Chondrocyte (in vitro differentiated cells): ENCODE measurements at regions not wholly inside any gene's neighbourhood (a gene's known extent, or its start where the extent isn't known, plus 50 kb on each side); places are given as distances from the start of the nearest gene placed in this dataset.

ENCODE experiments used
- DNase-seq: peaks from one replicate; pipeline ENCODE4 v3.0.0; 2021; ENCODE audit warnings: mixed read lengths, low spot score
- H3K27ac Mint-ChIP-seq: one replicate; pipeline ENCODE4 v1.8.0; 2021; ENCODE audit warnings: mild to moderate bottlenecking, moderate library complexity, mixed read lengths; ENCODE audit not compliant: unreplicated experiment
- H3K27me3 Mint-ChIP-seq: 2 replicates; pipeline ENCODE4 v1.8.0; 2021; ENCODE audit warnings: low read depth, mixed read lengths
- H3K36me3 Mint-ChIP-seq: 2 replicates; pipeline ENCODE4 v1.8.0; 2021; ENCODE audit warnings: low read depth, mixed read lengths
- H3K4me1 Mint-ChIP-seq: 2 replicates; pipeline ENCODE4 v1.8.0; 2021; ENCODE audit warnings: low read depth, mild to moderate bottlenecking, mixed read lengths
- H3K4me3 Mint-ChIP-seq: one replicate; pipeline ENCODE4 v1.8.0; 2021; ENCODE audit warnings: mild to moderate bottlenecking, moderate library complexity, mixed read lengths; ENCODE audit not compliant: unreplicated experiment
- H3K9me3 Mint-ChIP-seq: 2 replicates; pipeline ENCODE4 v1.8.0; 2021; ENCODE audit warnings: low read depth, mixed read lengths
- CTCF ChIP-seq: fragments of 200-600 bp; sonication (generic); IDR thresholded peaks from 2 replicates; pipeline ENCODE4 v1.5.0; 2021; ENCODE audit warnings: antibody characterized with exemption, mild to moderate bottlenecking, moderate library complexity

- Mint-ChIP-seq H3K4me3 (no peak overlapping the region), H3K36me3 (no peaks in the 10 kb centered on the region), H3K27ac (no peak overlapping the region), H3K27me3 (no peaks in the 10 kb centered on the region), H3K4me1 (peaks cover 23% of the 10 kb centered on the region), H3K9me3 (no peaks in the 10 kb centered on the region)
- no peak for TF ChIP-seq CTCF
- no peak for DNase-seq
Measured at GRCh38 chr5:126335886-126336285, 87.3 kb upstream of the GRAMD2B start.

GRCh38 chr5:126338635-126339034 lies 84.6 kb upstream of the GRAMD2B start:
- Mint-ChIP-seq H3K27ac (no peak overlapping the region), H3K36me3 (no peaks in the 10 kb centered on the region), H3K27me3 (no peaks in the 10 kb centered on the region), H3K9me3 (no peaks in the 10 kb centered on the region), H3K4me1 (peaks cover 27% of the 10 kb centered on the region), H3K4me3 (no peak overlapping the region)
- DNase-seq, result no peak
- TF ChIP-seq CTCF, result no peak

DNA sequence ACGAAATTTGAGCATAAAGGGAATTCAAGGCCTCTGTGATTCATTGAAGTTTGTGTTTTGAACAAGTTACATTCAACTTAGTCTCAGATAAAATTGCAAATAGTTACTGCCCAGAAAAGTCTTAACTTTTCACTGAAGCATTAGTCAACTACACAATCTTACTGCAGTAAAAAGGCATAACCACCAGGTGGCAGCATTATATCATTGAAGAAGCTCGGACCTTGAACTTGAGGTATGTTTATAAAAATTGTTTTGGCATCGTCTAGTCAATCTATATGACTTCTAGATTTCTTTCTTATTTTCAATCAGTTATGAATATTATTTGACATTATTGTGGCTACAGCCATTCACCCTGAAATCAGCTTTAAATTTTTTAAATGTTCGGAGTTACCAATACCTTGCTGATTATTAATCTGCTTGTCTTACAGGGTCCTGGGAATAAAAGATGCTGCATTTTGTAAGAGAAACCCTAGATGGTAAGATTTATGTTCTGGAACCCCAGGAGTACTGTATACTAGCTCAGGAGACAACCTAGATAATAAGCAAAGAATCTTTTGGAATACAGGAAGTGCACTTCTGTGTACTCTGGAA lies 83.9 kb upstream of the GRAMD2B start:
- H3K4me1 Mint-ChIP-seq, result peaks cover 27% of the 10 kb centered on the region

DNA sequence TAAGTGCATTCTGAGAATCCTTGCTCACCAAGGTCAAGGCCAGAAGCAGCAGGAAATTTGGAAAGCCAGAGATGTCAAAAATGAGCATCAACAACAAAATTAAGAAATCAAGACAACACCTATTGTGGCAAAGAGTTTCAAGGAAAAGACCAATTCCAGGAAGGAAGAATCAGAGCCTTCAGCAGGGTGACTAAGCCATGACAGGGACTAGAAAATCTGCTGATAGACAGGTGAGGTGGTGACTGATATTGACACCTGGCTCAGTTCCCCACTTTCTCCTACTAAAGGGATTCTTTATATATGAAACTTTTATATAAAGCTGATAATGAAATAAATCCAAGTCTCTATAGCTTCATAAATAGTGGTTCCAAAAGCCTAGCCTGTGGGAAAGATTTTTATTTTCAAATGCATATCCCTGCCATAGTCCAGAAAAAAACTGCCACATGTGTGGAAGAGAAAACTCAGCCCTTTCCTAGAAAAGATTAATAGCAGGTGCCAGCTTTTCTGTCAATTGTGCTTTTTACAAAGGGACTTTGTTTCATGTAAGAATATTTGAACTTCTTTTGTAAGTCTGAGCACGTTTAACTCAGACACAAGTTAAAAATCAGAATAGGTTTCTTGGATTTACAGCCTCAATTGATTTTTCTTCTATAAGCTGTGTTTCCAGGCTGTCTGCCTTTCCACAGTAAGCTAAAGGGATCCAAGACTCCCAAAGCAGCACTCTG lies 81.1 kb upstream of the GRAMD2B start:
- no peaks in the 10 kb centered on the region for H3K36me3 Mint-ChIP-seq
- peaks cover 16% of the 10 kb centered on the region for H3K4me1 Mint-ChIP-seq
- no peak for DNase-seq
- no peaks in the 10 kb centered on the region for H3K9me3 Mint-ChIP-seq
- H3K4me3 Mint-ChIP-seq, result no peak overlapping the region
- H3K27ac Mint-ChIP-seq, result no peak overlapping the region
- H3K27me3 Mint-ChIP-seq, result no peaks in the 10 kb centered on the region
- no peak for TF ChIP-seq CTCF

More for the DNA sequence above, 83.9 kb upstream of the GRAMD2B start:
- H3K27ac Mint-ChIP-seq, result no peak overlapping the region
- no peaks in the 10 kb centered on the region for H3K36me3 Mint-ChIP-seq
- H3K9me3 Mint-ChIP-seq, result no peaks in the 10 kb centered on the region
- no peak for DNase-seq
- TF ChIP-seq CTCF, result peak; percentile 94
- no peaks in the 10 kb centered on the region for H3K27me3 Mint-ChIP-seq
- no peak overlapping the region for H3K4me3 Mint-ChIP-seq

- no peak for TF ChIP-seq CTCF
- H3K9me3 Mint-ChIP-seq, result no peaks in the 10 kb centered on the region
- peaks cover 44% of the 10 kb centered on the region for H3K4me1 Mint-ChIP-seq
- H3K4me3 Mint-ChIP-seq, result no peak overlapping the region
- no peak for DNase-seq
- no peaks in the 10 kb centered on the region for H3K36me3 Mint-ChIP-seq
- no peaks in the 10 kb centered on the region for H3K27me3 Mint-ChIP-seq
- peak overlapping the region; percentile 34 for H3K27ac Mint-ChIP-seq
Measured at GRCh38 chr5:126348855-126349635, 74.2 kb upstream of the GRAMD2B start.
